Astrocyte (in vitro differentiated cells and primary cell): ENCODE measurements at regions not wholly inside any gene's neighbourhood (a gene's known extent, or its start where the extent isn't known, plus 50 kb on each side); places are given as distances from the start of the nearest gene placed in this dataset.
"Not testable (repeated sequence)": the region's sequence is repeated elsewhere in the genome, so short reads cannot be mapped to it uniquely, and the experiment has no call there.

ENCODE experiments used
- DNase-seq: peaks from one replicate; pipeline ENCODE4 v3.0.0-alpha.2; 2010; ENCODE audit warnings: low read depth
- FAIRE-seq: peaks from 2 replicates; lab custom pipeline; 2011; peaks lifted over from hg19 to GRCh38; lab: Jason Lieb, UNC
- H2AFZ ChIP-seq: 2 replicates; pipeline ENCODE4 v1.6.0; 2012; ENCODE audit warnings: low read depth, low read length, inconsistent platforms
- H3K27ac ChIP-seq: 2 replicates; pipeline ENCODE4 v1.5.1; 2011; ENCODE audit warnings: low read depth, low read length, inconsistent platforms
- H3K27me3 ChIP-seq: 2 replicates; pipeline ENCODE4 v1.6.0; 2011; ENCODE audit warnings: low read length, inconsistent platforms; ENCODE audit not compliant: insufficient read depth
- H3K36me3 ChIP-seq: 2 replicates; pipeline ENCODE4 v1.5.1; 2011; ENCODE audit warnings: low read length, inconsistent platforms; ENCODE audit not compliant: insufficient read depth
- H3K4me1 ChIP-seq: 2 replicates; pipeline ENCODE4 v1.5.1; 2011; ENCODE audit warnings: low read length, inconsistent platforms; ENCODE audit not compliant: insufficient read depth
- H3K4me2 ChIP-seq: 2 replicates; pipeline ENCODE4 v1.6.0; 2012; ENCODE audit warnings: low read length, inconsistent platforms
- H3K4me3 ChIP-seq: 2 replicates; pipeline ENCODE4 v1.5.1; 2011; ENCODE audit warnings: low read depth, mild to moderate bottlenecking, low read length, inconsistent platforms; ENCODE audit not compliant: insufficient read depth
- H3K79me2 ChIP-seq: 2 replicates; pipeline ENCODE4 v1.6.0; 2012; ENCODE audit warnings: mild to moderate bottlenecking, low read length, inconsistent platforms; ENCODE audit not compliant: insufficient read depth
- H3K9ac ChIP-seq: 2 replicates; pipeline ENCODE4 v1.6.0; 2012; ENCODE audit warnings: mild to moderate bottlenecking, low read length, inconsistent platforms
- H3K9me3 ChIP-seq: 2 replicates; pipeline ENCODE4 v1.5.1; 2012; ENCODE audit warnings: low read depth, mild to moderate bottlenecking, low read length, inconsistent platforms; ENCODE audit not compliant: insufficient read depth
- H4K20me1 ChIP-seq: 2 replicates; pipeline ENCODE4 v1.6.0; 2012; ENCODE audit warnings: low read length, inconsistent platforms; ENCODE audit not compliant: insufficient read depth
- H3K27ac Mint-ChIP-seq: one replicate; pipeline ENCODE4 v1.8.0; 2021; ENCODE audit warnings: mild to moderate bottlenecking, mixed read lengths; ENCODE audit not compliant: unreplicated experiment
- H3K27me3 Mint-ChIP-seq: one replicate; pipeline ENCODE4 v1.8.0; 2021; ENCODE audit warnings: low read depth, mixed read lengths; ENCODE audit not compliant: unreplicated experiment
- H3K36me3 Mint-ChIP-seq: one replicate; pipeline ENCODE4 v1.8.0; 2021; ENCODE audit warnings: low read depth, mixed read lengths; ENCODE audit not compliant: unreplicated experiment
- H3K4me1 Mint-ChIP-seq: one replicate; pipeline ENCODE4 v1.8.0; 2021; ENCODE audit warnings: low read depth, mixed read lengths; ENCODE audit not compliant: unreplicated experiment
- H3K4me3 Mint-ChIP-seq: one replicate; pipeline ENCODE4 v1.8.0; 2021; ENCODE audit warnings: mild to moderate bottlenecking, moderate library complexity, mixed read lengths; ENCODE audit not compliant: unreplicated experiment
- H3K9me3 Mint-ChIP-seq: one replicate; pipeline ENCODE4 v1.8.0; 2021; ENCODE audit warnings: mild to moderate bottlenecking, mixed read lengths; ENCODE audit not compliant: unreplicated experiment
- EZH2 ChIP-seq: IDR thresholded peaks from 2 replicates; pipeline ENCODE4 v1.6.1; 2012; ENCODE audit warnings: mild to moderate bottlenecking, low read length, inconsistent platforms; ENCODE audit not compliant: insufficient read depth
- TF ChIP-seq, protein P1 (sequence below): IDR thresholded peaks from 2 replicates; pipeline ENCODE4 v1.5.1; 2011; ENCODE audit warnings: low read depth, mild to moderate bottlenecking, inconsistent platforms, low read length, moderate library complexity; ENCODE audit not compliant: insufficient read depth

DNA sequence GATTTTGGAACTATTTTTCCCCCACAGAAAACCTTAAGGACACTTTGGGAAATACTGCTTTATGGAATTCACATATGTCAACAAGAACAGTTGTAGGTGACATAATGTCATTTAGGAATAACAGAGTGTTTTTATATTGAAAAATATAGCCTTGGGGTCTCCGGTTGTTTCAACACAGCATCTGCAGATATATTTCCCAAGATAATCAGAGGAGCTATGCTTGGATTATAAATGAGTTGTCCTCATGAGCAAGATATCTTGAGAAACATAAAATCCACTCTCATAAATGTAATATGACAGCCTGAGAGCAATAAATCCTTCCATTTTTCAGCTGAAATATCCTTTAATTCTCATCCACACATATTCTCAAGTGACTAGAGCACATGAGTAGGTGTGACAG lies 473.7 kb upstream of the LMCD1 start:
- no peak for DNase-seq
- Histone ChIP-seq H3K27ac (no peak overlapping the region), H4K20me1 (no peaks in the 10 kb centered on the region), H3K27me3 (no peaks in the 10 kb centered on the region), H2AFZ (no peak overlapping the region), H3K79me2 (no peaks in the 10 kb centered on the region), H3K9ac (no peak overlapping the region), H3K4me3 (no peak overlapping the region), H3K4me1 (no peaks in the 10 kb centered on the region), H3K9me3 (peaks cover 3% of the 10 kb centered on the region), H3K4me2 (no peak overlapping the region), H3K36me3 (no peaks in the 10 kb centered on the region)
- Mint-ChIP-seq H3K9me3 (no peaks in the 10 kb centered on the region), H3K36me3 (no peaks in the 10 kb centered on the region), H3K4me3 (no peak overlapping the region), H3K4me1 (no peaks in the 10 kb centered on the region), H3K27me3 (no peaks in the 10 kb centered on the region), H3K27ac (no peak overlapping the region)
- no peak for TF ChIP-seq EZH2
- TF ChIP-seq, protein P1, sequence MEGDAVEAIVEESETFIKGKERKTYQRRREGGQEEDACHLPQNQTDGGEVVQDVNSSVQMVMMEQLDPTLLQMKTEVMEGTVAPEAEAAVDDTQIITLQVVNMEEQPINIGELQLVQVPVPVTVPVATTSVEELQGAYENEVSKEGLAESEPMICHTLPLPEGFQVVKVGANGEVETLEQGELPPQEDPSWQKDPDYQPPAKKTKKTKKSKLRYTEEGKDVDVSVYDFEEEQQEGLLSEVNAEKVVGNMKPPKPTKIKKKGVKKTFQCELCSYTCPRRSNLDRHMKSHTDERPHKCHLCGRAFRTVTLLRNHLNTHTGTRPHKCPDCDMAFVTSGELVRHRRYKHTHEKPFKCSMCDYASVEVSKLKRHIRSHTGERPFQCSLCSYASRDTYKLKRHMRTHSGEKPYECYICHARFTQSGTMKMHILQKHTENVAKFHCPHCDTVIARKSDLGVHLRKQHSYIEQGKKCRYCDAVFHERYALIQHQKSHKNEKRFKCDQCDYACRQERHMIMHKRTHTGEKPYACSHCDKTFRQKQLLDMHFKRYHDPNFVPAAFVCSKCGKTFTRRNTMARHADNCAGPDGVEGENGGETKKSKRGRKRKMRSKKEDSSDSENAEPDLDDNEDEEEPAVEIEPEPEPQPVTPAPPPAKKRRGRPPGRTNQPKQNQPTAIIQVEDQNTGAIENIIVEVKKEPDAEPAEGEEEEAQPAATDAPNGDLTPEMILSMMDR, result no peak
- no peak for FAIRE-seq

DNA sequence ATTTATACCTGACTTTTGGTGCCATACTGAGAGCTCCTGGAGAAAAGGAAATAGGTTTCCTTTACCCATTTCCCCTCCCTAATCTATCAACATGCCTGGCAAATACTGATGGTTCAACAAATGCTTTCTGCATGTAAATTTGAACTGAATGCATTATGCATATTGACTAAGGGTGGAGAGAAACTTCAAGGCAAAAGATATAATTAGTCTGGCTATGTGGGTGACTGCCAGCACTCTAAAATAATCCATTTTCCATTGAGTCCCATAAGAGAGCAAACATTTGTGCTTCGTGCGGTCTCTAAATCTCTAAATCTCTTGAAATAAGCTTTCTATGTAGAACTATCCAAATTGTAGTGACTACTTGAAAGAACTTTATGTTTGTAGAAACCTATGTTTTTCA lies 451.3 kb upstream of the LMCD1 start:
- H3K4me1 ChIP-seq, result peaks cover 2% of the 10 kb centered on the region
- no peak for DNase-seq
- H3K4me2 ChIP-seq, result no peak overlapping the region
- no peaks in the 10 kb centered on the region for H3K9me3 ChIP-seq
- FAIRE-seq, result no peak
- H3K27ac ChIP-seq, result no peak overlapping the region
- H3K9ac ChIP-seq, result no peak overlapping the region
- Mint-ChIP-seq H3K4me1 (no peaks in the 10 kb centered on the region), H3K36me3 (no peaks in the 10 kb centered on the region), H3K27ac (no peak overlapping the region), H3K4me3 (no peak overlapping the region), H3K27me3 (peaks cover 6% of the 10 kb centered on the region), H3K9me3 (no peaks in the 10 kb centered on the region)
- TF ChIP-seq, protein P1, result no peak
- TF ChIP-seq EZH2, result no peak
- no peaks in the 10 kb centered on the region for H3K79me2 ChIP-seq
- no peaks in the 10 kb centered on the region for H4K20me1 ChIP-seq
- H2AFZ ChIP-seq, result no peak overlapping the region
- no peaks in the 10 kb centered on the region for H3K36me3 ChIP-seq
- no peaks in the 10 kb centered on the region for H3K27me3 ChIP-seq
- H3K4me3 ChIP-seq, result no peak overlapping the region

DNA sequence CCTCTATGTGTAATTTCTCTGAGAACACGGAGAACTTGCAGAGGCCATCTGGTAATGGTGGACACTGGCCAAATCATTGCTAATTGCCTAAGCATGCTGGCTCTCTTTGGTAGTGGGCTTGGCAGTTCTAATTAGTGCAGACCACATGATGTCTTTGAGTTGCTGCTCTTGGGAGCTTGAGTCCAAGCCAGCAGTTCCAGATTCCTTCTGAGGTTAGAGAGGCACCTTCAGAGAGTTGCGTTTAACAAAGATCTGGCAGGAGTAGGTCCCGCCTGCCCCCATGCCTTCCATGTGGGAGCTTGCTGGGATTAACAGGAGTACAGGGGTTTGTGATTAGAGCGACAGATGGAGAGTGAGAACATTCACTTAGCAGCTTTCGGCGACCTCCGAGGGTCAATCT lies 449.0 kb upstream of the LMCD1 start:
- Mint-ChIP-seq H3K27me3 (peaks cover 4% of the 10 kb centered on the region), H3K9me3 (no peaks in the 10 kb centered on the region), H3K4me1 (no peaks in the 10 kb centered on the region), H3K36me3 (no peaks in the 10 kb centered on the region), H3K27ac (no peak overlapping the region), H3K4me3 (no peak overlapping the region)
- no peak for TF ChIP-seq EZH2
- TF ChIP-seq, protein P1, result no peak
- FAIRE-seq, result no peak
- H3K4me3 ChIP-seq, result no peak overlapping the region
- H3K36me3 ChIP-seq, result no peaks in the 10 kb centered on the region
- no peak overlapping the region for H3K4me2 ChIP-seq
- H3K9ac ChIP-seq, result no peak overlapping the region
- no peaks in the 10 kb centered on the region for H4K20me1 ChIP-seq
- no peaks in the 10 kb centered on the region for H3K9me3 ChIP-seq
- no peak overlapping the region for H3K27ac ChIP-seq
- H3K27me3 ChIP-seq, result no peaks in the 10 kb centered on the region
- H2AFZ ChIP-seq, result no peak overlapping the region
- no peaks in the 10 kb centered on the region for H3K79me2 ChIP-seq
- H3K4me1 ChIP-seq, result peaks cover 2% of the 10 kb centered on the region
- peak; percentile 86 for DNase-seq

DNA sequence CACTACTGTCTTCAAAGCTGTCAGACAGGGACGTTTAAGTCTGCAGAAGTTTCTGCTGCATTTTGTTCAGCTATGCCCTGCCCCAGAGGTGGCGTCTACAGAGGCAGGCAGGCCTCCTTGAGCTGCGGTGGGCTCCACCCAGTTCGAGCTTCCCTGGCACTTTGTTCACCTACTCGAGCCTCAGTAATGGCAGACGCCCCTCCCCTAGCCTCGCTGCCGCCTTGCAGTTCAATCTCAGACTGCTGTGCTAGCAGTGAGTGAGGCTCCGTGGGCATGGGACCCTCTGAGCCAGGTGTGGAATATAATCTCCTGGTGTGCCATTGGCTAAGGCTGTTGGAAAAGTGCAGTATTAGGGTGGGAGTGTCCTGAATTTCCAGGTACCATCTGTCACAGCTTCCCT lies 433.5 kb upstream of the LMCD1 start:
- H3K27me3 ChIP-seq, H3K36me3 Mint-ChIP-seq: not testable (repeated sequence)

More for the DNA sequence above, 433.5 kb upstream of the LMCD1 start:
- not testable (repeated sequence) for FAIRE-seq, H3K4me1 Mint-ChIP-seq, H3K4me1 ChIP-seq, H3K79me2 ChIP-seq, H3K27ac ChIP-seq, H3K4me2 ChIP-seq, DNase-seq, H3K9me3 ChIP-seq, H3K9me3 Mint-ChIP-seq, H3K36me3 ChIP-seq, H3K4me3 Mint-ChIP-seq, H3K4me3 ChIP-seq, H2AFZ ChIP-seq, H3K27me3 Mint-ChIP-seq, H4K20me1 ChIP-seq, H3K9ac ChIP-seq, H3K27ac Mint-ChIP-seq
